KMS-11 (cell line): ENCODE measurements at regions not wholly inside any gene's neighbourhood (a gene's known extent, or its start where the extent isn't known, plus 50 kb on each side); places are given as distances from the start of the nearest gene placed in this dataset.

Experiments
- H2AFZ ChIP-seq: fragments of 200-600 bp; sonication (generic); 2 replicates; pipeline ENCODE4 v1.6.1; 2016; ENCODE audit warnings: antibody characterized with exemption, mixed run types, low read depth
- H3K27ac ChIP-seq: fragments of 200-600 bp; sonication (generic); 2 replicates; pipeline ENCODE4 v1.6.1; 2016; ENCODE audit warnings: mild to moderate bottlenecking, mixed run types
- H3K27me3 ChIP-seq: fragments of 200-600 bp; sonication (generic); 2 replicates; pipeline ENCODE4 v1.6.1; 2017; ENCODE audit warnings: mild to moderate bottlenecking, low read depth, mixed run types, moderate library complexity; ENCODE audit not compliant: insufficient read depth
- H3K36me3 ChIP-seq: fragments of 200-600 bp; sonication (generic); 2 replicates; pipeline ENCODE4 v1.6.1; 2017; ENCODE audit warnings: mild to moderate bottlenecking, mixed run types; ENCODE audit not compliant: insufficient read depth
- H3K4me1 ChIP-seq: fragments of 200-600 bp; sonication (generic); 2 replicates; pipeline ENCODE4 v1.6.1; 2016; ENCODE audit warnings: mild to moderate bottlenecking, low read depth, mixed run types; ENCODE audit not compliant: poor library complexity, severe bottlenecking
- H3K4me2 ChIP-seq: fragments of 200-600 bp; sonication (generic); 2 replicates; pipeline ENCODE4 v1.7.0; 2016; ENCODE audit warnings: mild to moderate bottlenecking, mixed run types
- H3K4me3 ChIP-seq: fragments of 200-600 bp; sonication (generic); IDR thresholded peaks from 2 replicates; pipeline ENCODE4 v1.6.1; 2017; ENCODE audit warnings: low read depth, low read length, mixed read lengths; ENCODE audit not compliant: insufficient read depth
- H3K79me2 ChIP-seq: fragments of 200-600 bp; sonication (generic); 2 replicates; pipeline ENCODE4 v1.6.1; 2016; ENCODE audit warnings: low read depth, mixed run types; ENCODE audit not compliant: insufficient read depth
- H3K9ac ChIP-seq: fragments of 200-600 bp; sonication (generic); 2 replicates; pipeline ENCODE4 v1.6.1; 2016; ENCODE audit warnings: mild to moderate bottlenecking, mixed run types
- H4K20me1 ChIP-seq: fragments of 200-600 bp; sonication (generic); 2 replicates; pipeline ENCODE4 v1.6.1; 2016; ENCODE audit warnings: mild to moderate bottlenecking, mixed run types; ENCODE audit not compliant: insufficient read depth
- TF ChIP-seq, protein P1 (sequence below): fragments of 200-600 bp; sonication (generic); conservative IDR thresholded peaks from 2 replicates; pipeline ENCODE4 v1.6.1; 2017; ENCODE audit warnings: low read depth, mild to moderate bottlenecking, antibody characterized with exemption, low read length, moderate library complexity, mixed read lengths

DNA sequence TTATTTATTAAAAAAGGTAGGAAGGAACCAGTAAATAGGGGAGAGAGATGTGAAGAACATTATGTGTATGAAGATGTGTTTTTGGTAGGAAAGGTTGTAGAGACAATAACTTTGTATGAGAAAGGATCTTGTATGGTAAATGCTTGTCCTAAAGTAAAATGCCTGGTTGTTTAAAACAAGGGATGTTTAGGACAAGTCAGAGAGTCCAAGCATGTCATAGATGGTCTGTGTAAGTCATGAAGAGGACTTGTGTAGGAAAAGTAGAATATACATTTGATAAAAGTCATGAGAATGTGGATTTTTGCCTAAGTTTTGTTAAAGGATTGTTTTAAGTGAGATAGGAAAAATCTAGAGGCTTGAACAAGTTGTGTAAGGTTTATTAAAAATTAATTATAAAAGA is 325.1 kb downstream of the CDH26 start:
- no peaks in the 10 kb centered on the region for H3K4me1 ChIP-seq
- no peaks in the 10 kb centered on the region for H3K79me2 ChIP-seq
- H2AFZ ChIP-seq, result no peak overlapping the region
- H3K36me3 ChIP-seq, result no peaks in the 10 kb centered on the region
- H4K20me1 ChIP-seq, result no peaks in the 10 kb centered on the region
- no peak overlapping the region for H3K4me3 ChIP-seq
- no peak overlapping the region for H3K4me2 ChIP-seq
- TF ChIP-seq, protein P1, sequence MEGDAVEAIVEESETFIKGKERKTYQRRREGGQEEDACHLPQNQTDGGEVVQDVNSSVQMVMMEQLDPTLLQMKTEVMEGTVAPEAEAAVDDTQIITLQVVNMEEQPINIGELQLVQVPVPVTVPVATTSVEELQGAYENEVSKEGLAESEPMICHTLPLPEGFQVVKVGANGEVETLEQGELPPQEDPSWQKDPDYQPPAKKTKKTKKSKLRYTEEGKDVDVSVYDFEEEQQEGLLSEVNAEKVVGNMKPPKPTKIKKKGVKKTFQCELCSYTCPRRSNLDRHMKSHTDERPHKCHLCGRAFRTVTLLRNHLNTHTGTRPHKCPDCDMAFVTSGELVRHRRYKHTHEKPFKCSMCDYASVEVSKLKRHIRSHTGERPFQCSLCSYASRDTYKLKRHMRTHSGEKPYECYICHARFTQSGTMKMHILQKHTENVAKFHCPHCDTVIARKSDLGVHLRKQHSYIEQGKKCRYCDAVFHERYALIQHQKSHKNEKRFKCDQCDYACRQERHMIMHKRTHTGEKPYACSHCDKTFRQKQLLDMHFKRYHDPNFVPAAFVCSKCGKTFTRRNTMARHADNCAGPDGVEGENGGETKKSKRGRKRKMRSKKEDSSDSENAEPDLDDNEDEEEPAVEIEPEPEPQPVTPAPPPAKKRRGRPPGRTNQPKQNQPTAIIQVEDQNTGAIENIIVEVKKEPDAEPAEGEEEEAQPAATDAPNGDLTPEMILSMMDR, result no peak
- no peaks in the 10 kb centered on the region for H3K27me3 ChIP-seq
- H3K27ac ChIP-seq, result no peak overlapping the region
- no peak overlapping the region for H3K9ac ChIP-seq

DNA sequence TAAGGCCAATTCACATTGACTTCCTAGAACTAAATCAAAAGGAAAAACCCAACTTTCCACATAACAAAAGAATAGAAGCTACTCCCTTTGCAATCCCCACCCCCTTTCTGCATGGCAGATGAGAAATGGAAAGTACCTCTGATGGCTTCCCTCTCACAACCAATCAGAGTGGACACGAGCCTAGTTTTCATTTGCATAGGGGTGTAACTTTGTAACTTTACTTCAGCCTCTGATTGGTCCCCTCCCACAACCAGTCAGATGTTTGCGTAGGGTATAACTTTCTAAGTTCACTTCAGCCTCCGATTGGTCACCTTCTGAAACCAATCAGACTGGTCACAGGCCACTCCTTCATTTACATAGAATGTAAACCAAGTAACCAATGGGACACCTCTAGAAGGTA is 328.5 kb downstream of the CDH26 start:
- Histone ChIP-seq H4K20me1 (no peaks in the 10 kb centered on the region), H3K27ac (no peak overlapping the region), H3K9ac (no peak overlapping the region), H3K79me2 (no peaks in the 10 kb centered on the region), H3K4me1 (no peaks in the 10 kb centered on the region), H3K4me2 (no peak overlapping the region), H3K36me3 (no peaks in the 10 kb centered on the region), H2AFZ (no peak overlapping the region), H3K27me3 (no peaks in the 10 kb centered on the region), H3K4me3 (no peak overlapping the region)
- TF ChIP-seq, protein P1, result no peak

DNA sequence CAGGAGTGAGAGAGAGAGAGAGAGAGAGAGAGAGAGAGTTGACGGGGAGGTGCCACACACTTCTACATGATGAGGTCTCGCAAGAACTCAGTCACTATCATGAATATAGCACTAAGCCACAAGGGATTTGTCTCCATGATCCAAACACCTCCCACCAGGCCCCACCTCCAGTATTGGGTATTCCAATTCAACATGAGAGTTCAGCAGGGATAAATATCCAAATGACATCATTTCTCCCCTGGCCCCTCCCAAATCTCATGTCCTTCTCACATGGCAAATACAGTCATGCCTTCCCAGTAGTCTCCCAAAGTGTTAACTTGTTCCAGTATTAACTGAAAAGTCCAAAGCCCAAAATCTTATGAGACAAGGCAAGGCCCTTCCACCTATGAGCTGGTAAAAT is 330.7 kb downstream of the CDH26 start:
- H3K4me3 ChIP-seq, result no peak overlapping the region
- no peak overlapping the region for H3K27ac ChIP-seq
- H2AFZ ChIP-seq, result no peak overlapping the region
- no peak overlapping the region for H3K4me2 ChIP-seq
- H4K20me1 ChIP-seq, result no peaks in the 10 kb centered on the region
- no peaks in the 10 kb centered on the region for H3K36me3 ChIP-seq
- no peaks in the 10 kb centered on the region for H3K4me1 ChIP-seq
- H3K79me2 ChIP-seq, result no peaks in the 10 kb centered on the region
- no peaks in the 10 kb centered on the region for H3K27me3 ChIP-seq
- TF ChIP-seq, protein P1, result no peak
- no peak overlapping the region for H3K9ac ChIP-seq

DNA sequence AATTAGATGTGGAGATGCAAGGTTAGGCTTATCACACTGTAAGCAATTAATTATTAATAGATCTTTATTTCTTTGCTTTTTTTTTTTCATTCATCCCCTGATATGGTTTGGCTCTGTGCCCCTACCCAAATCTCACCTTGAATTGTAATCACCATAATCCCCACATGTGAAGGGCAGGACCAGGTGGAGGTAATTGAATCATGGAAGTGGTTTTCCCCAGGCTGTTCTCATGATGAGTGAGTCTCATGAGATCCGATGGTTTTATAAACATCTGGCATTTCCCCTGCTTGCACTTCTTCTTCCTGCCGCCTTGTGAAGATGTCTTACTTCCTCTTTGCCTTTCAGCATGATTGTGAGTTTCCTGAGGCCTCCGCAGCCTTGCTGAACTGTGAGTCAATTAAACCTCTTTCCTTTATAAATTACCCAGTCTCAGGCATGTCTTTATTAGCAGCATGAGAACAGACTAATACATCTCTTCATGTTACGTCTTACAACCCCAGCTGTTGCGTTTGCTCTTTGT is 333.8 kb downstream of the CDH26 start:
- Histone ChIP-seq H3K9ac (no peak overlapping the region), H4K20me1 (no peaks in the 10 kb centered on the region), H3K36me3 (no peaks in the 10 kb centered on the region), H2AFZ (no peak overlapping the region), H3K4me3 (no peak overlapping the region), H3K27me3 (no peaks in the 10 kb centered on the region), H3K4me2 (no peak overlapping the region), H3K79me2 (no peaks in the 10 kb centered on the region), H3K27ac (no peak overlapping the region), H3K4me1 (no peaks in the 10 kb centered on the region)
- TF ChIP-seq, protein P1, result no peak
